Sigmoid colon (tissue), 6 donors: ENCODE measurements at regions not wholly inside any gene's neighbourhood (a gene's known extent, or its start where the extent isn't known, plus 50 kb on each side); places are given as distances from the start of the nearest gene placed in this dataset.

ENCODE experiments used
- DNase-seq: peaks from one replicate; pipeline ENCODE4 v3.0.0-alpha.2; 2019
- H3K27ac ChIP-seq, 4 donors: fragments of 200-600 bp; sonication (generic); one replicate each; pipeline ENCODE4 v1.5.1; 2016 to 2019; ENCODE audit warnings: mild to moderate bottlenecking in 1 of 4
- H3K27me3 ChIP-seq, 3 donors: fragments of 200-600 bp; sonication (generic); one replicate each; pipeline ENCODE4 v1.5.1; 2019; ENCODE audit warnings: mild to moderate bottlenecking in 1 of 3
- H3K36me3 ChIP-seq, 4 donors: fragments of 200-600 bp; sonication (generic); one replicate each; pipeline ENCODE4 v1.5.1; 2016 to 2019
- H3K4me1 ChIP-seq, 4 donors: fragments of 200-600 bp; sonication (generic); one replicate each; pipeline ENCODE4 v1.5.1; 2017 to 2019
- H3K4me3 ChIP-seq, 4 donors: fragments of 200-600 bp; sonication (generic); one replicate each; pipeline ENCODE4 v1.5.1; 2017 to 2019; ENCODE audit warnings: mild to moderate bottlenecking in 2 of 4, moderate library complexity in 1 of 4
- H3K9me3 ChIP-seq, 4 donors: fragments of 200-600 bp in 3 of 4; sonication (generic) in 3 of 4; one replicate each; pipeline versions ENCODE4 v1.5.1 to v1.6.1; 2013 to 2019
- CTCF ChIP-seq, 4 experiments: fragments of 450-650 bp in 3 of 4; fragments of 200-600 bp in 1 of 4; IDR thresholded peaks; one replicate each; pipeline ENCODE4 v1.5.1; 2016 to 2019; ENCODE audit warnings: antibody characterized with exemption in 4 of 4, mild to moderate bottlenecking in 3 of 4, moderate library complexity in 2 of 4
- EP300 ChIP-seq, 4 donors: sonication (generic); formaldehyde crosslinking; IDR thresholded peaks; one replicate each; pipeline ENCODE4 v1.6.1; 2017; ENCODE audit warnings: antibody characterized with exemption in 4 of 4
- POLR2A ChIP-seq, 2 donors: fragments of 450-650 bp; IDR thresholded peaks; one replicate each; pipeline ENCODE4 v1.6.1; 2016; ENCODE audit warnings: antibody characterized with exemption in 2 of 2, mild to moderate bottlenecking in 2 of 2, moderate library complexity in 2 of 2
- POLR2AphosphoS5 ChIP-seq, 4 donors: sonication (generic); formaldehyde crosslinking; IDR thresholded peaks; one replicate each; pipeline ENCODE4 v1.6.1; 2017; ENCODE audit warnings: antibody characterized with exemption in 4 of 4
- WGBS, 2 donors: extraction: QIAGEN DNeasy Blood & Tissue Kit; methylation state at CpG; one replicate each; pipeline ENCODE4 v1.1.7; 2013; 5-methylcytosine and 5-hydroxymethylcytosine counted together
- intact Hi-C: fragments of 100-400 bp; cut with DNase I; formaldehyde crosslinking; loops from one replicate; pipeline ENCODE4 v1.15.1; 2023
- donor health status: healthy with polysubstance abuse.
- donor health status: healthy.

DNA sequence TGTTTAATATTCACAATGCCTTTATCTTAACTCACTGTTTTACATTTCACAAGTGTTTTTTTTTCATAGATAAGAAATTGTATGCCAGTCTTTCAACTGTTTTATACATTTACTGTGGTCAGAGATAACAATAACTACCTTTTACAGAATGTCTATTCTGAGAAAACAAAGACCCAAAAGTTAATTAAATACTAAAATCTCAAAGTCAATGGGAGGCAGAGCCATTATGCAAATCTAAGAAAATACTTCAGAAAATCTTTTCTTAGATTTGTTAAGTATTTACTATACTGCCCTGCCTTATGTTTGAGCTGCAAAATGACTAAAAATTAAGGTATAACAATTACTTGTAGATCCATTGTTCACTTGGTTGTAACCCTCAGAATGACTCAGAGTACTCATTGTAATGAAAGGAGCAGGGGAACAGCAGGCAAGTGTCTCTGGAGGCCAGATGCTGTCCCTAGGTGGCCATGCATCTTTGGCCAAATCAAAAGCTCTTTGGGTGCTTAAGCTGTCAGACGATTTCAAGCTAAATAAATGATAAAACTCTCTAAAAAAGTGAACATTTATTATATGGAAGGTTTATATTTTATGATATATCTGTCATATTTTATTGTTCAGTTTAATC, 770.1 kb upstream of the PCDH20 start:
- 19 to 38% methylated on average over 1 of the region's 1 CpG for WGBS, 2 donors

GRCh38 chr13:62176051-62176450, 760.4 kb upstream of the PCDH20 start:
- H3K36me3 ChIP-seq, result no peaks in the 10 kb centered on the region
- H3K4me1 ChIP-seq, result no peaks in the 10 kb centered on the region
- H3K9me3 ChIP-seq, result peaks cover 0 to 3% (median 0%) of the 10 kb centered on the region in 4 donors
- DNase-seq, result no peak
- WGBS, 2 donors, result 39 to 67% methylated on average over 3 of the region's 3 CpGs
- H3K27ac ChIP-seq, result no peak overlapping the region
- no peaks in the 10 kb centered on the region for H3K27me3 ChIP-seq
- no peak overlapping the region for H3K4me3 ChIP-seq
- intact Hi-C loops, result no loop called here
- TF ChIP-seq EP300 (IDR thresholded peaks at IDR 0.05) (no peak), POLR2A (IDR thresholded peaks at IDR 0.05) (no peak), POLR2AphosphoS5 (IDR thresholded peaks at IDR 0.05) (no peak), CTCF (IDR thresholded peaks at IDR 0.05) (no peak)

More for the DNA sequence above, 770.1 kb upstream of the PCDH20 start:
- no peak for DNase-seq
- Histone ChIP-seq H3K9me3 (no peaks in the 10 kb centered on the region), H3K27me3 (no peaks in the 10 kb centered on the region), H3K4me1 (no peaks in the 10 kb centered on the region), H3K4me3 (no peak overlapping the region), H3K27ac (no peak overlapping the region), H3K36me3 (no peaks in the 10 kb centered on the region)
- intact Hi-C loops, result no loop called here
- no peak for TF ChIP-seq EP300 (IDR thresholded peaks at IDR 0.05)
- TF ChIP-seq POLR2A (IDR thresholded peaks at IDR 0.05), result no peak
- no peak for TF ChIP-seq POLR2AphosphoS5 (IDR thresholded peaks at IDR 0.05)
- no peak for TF ChIP-seq CTCF (IDR thresholded peaks at IDR 0.05)

DNA sequence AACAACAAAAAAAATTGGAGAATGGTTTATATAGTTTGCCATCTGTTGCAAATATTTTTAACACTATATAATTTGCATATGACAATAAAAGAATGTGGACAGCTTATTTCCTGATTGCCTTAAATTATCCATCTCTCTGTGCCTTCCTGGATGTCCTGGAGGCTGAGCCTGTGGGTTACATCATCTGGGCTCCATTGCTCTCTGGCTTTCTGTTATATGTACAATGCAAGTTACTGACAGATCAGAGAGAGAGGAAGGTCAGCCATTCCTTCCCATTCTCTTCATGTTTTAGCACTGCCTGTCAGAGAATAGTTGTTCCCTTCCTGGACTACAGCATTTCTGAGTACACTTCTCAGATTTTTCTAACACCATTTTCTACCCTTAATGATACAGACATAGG, 758.3 kb upstream of the PCDH20 start:
- TF ChIP-seq EP300 (IDR thresholded peaks at IDR 0.05) (no peak), CTCF (IDR thresholded peaks at IDR 0.05) (no peak), POLR2A (IDR thresholded peaks at IDR 0.05) (no peak), POLR2AphosphoS5 (IDR thresholded peaks at IDR 0.05) (no peak)

GRCh38 chr13:62171697-62172096, 756.0 kb upstream of the PCDH20 start:
- intact Hi-C loops, result no loop called here
- Histone ChIP-seq H3K36me3 (no peaks in the 10 kb centered on the region), H3K4me3 (no peak overlapping the region), H3K9me3 (no peaks in the 10 kb centered on the region), H3K4me1 (no peaks in the 10 kb centered on the region), H3K27me3 (no peaks in the 10 kb centered on the region), H3K27ac (no peak overlapping the region)
- no peak for DNase-seq
- 95% methylated on average over 2 of the region's 2 CpGs for WGBS, 2 donors
- TF ChIP-seq POLR2A (IDR thresholded peaks at IDR 0.05) (no peak), POLR2AphosphoS5 (IDR thresholded peaks at IDR 0.05) (no peak), CTCF (IDR thresholded peaks at IDR 0.05) (no peak), EP300 (IDR thresholded peaks at IDR 0.05) (no peak)

More for the DNA sequence above, 758.3 kb upstream of the PCDH20 start:
- Histone ChIP-seq H3K27me3 (no peaks in the 10 kb centered on the region), H3K4me3 (no peak overlapping the region), H3K36me3 (no peaks in the 10 kb centered on the region), H3K4me1 (no peaks in the 10 kb centered on the region), H3K27ac (no peak overlapping the region), H3K9me3 (peaks cover 0 to 3% (median 0%) of the 10 kb centered on the region in 4 donors)
- intact Hi-C loops, result no loop called here
- no peak for DNase-seq

GRCh38 chr13:62168891-62169290, 753.2 kb upstream of the PCDH20 start:
- DNase-seq, result no peak
- Histone ChIP-seq H3K4me3 (no peak overlapping the region), H3K9me3 (no peaks in the 10 kb centered on the region), H3K4me1 (no peaks in the 10 kb centered on the region), H3K36me3 (no peaks in the 10 kb centered on the region), H3K27me3 (no peaks in the 10 kb centered on the region), H3K27ac (no peak overlapping the region)
- WGBS, 2 donors, result 93 to 94% methylated on average over 13 of the region's 13 CpGs
- intact Hi-C loops, result no loop called here
- TF ChIP-seq POLR2A (IDR thresholded peaks at IDR 0.05) (no peak), CTCF (IDR thresholded peaks at IDR 0.05) (no peak), POLR2AphosphoS5 (IDR thresholded peaks at IDR 0.05) (no peak), EP300 (IDR thresholded peaks at IDR 0.05) (no peak)
